ENCODE measurements at regions not wholly inside any gene's neighbourhood (a gene's known extent, or its start where the extent isn't known, plus 50 kb on each side); places are given as distances from the start of the nearest gene placed in this dataset.
"Not testable (repeated sequence)": the region's sequence is repeated elsewhere in the genome, so short reads cannot be mapped to it uniquely, and the experiment has no call there.

GRCh38 chr11:81772166-81772565 lies 961.5 kb downstream of the FAM181B start (continued):
- TF ChIP-seq, protein P1, sequence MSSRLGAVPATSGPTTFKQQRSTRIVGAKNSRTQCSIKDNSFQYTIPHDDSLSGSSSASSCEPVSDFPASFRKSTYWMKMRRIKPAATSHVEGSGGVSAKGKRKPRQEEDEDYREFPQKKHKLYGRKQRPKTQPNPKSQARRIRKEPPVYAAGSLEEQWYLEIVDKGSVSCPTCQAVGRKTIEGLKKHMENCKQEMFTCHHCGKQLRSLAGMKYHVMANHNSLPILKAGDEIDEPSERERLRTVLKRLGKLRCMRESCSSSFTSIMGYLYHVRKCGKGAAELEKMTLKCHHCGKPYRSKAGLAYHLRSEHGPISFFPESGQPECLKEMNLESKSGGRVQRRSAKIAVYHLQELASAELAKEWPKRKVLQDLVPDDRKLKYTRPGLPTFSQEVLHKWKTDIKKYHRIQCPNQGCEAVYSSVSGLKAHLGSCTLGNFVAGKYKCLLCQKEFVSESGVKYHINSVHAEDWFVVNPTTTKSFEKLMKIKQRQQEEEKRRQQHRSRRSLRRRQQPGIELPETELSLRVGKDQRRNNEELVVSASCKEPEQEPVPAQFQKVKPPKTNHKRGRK (CRISPR knock-in tag; IDR thresholded peaks at IDR 0.05) = no peak
- TF ChIP-seq, protein P2, sequence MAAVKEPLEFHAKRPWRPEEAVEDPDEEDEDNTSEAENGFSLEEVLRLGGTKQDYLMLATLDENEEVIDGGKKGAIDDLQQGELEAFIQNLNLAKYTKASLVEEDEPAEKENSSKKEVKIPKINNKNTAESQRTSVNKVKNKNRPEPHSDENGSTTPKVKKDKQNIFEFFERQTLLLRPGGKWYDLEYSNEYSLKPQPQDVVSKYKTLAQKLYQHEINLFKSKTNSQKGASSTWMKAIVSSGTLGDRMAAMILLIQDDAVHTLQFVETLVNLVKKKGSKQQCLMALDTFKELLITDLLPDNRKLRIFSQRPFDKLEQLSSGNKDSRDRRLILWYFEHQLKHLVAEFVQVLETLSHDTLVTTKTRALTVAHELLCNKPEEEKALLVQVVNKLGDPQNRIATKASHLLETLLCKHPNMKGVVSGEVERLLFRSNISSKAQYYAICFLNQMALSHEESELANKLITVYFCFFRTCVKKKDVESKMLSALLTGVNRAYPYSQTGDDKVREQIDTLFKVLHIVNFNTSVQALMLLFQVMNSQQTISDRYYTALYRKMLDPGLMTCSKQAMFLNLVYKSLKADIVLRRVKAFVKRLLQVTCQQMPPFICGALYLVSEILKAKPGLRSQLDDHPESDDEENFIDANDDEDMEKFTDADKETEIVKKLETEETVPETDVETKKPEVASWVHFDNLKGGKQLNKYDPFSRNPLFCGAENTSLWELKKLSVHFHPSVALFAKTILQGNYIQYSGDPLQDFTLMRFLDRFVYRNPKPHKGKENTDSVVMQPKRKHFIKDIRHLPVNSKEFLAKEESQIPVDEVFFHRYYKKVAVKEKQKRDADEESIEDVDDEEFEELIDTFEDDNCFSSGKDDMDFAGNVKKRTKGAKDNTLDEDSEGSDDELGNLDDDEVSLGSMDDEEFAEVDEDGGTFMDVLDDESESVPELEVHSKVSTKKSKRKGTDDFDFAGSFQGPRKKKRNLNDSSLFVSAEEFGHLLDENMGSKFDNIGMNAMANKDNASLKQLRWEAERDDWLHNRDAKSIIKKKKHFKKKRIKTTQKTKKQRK (IDR thresholded peaks at IDR 0.05; ENCODE audit: low read length) = no peak
- no peak for TF ChIP-seq ZNF784 (CRISPR knock-in tag; IDR thresholded peaks at IDR 0.05; ENCODE audit: borderline replicate concordance)
- TF ChIP-seq ZBTB20 (CRISPR knock-in tag; IDR thresholded peaks at IDR 0.05; ENCODE audit: borderline replicate concordance, low read depth) = no peak
- TF ChIP-seq ZSCAN22 (CRISPR knock-in tag; IDR thresholded peaks at IDR 0.05) = no peak
- TF ChIP-seq FIP1L1 (IDR thresholded peaks at IDR 0.05; ENCODE audit: borderline replicate concordance, insufficient read depth, low read depth, low read length) = no peak
- TF ChIP-seq, protein P3, sequence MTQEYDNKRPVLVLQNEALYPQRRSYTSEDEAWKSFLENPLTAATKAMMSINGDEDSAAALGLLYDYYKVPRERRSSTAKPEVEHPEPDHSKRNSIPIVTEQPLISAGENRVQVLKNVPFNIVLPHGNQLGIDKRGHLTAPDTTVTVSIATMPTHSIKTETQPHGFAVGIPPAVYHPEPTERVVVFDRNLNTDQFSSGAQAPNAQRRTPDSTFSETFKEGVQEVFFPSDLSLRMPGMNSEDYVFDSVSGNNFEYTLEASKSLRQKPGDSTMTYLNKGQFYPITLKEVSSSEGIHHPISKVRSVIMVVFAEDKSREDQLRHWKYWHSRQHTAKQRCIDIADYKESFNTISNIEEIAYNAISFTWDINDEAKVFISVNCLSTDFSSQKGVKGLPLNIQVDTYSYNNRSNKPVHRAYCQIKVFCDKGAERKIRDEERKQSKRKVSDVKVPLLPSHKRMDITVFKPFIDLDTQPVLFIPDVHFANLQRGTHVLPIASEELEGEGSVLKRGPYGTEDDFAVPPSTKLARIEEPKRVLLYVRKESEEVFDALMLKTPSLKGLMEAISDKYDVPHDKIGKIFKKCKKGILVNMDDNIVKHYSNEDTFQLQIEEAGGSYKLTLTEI (CRISPR knock-in tag; conservative IDR thresholded peaks at IDR 0.05) = no peak

DNA sequence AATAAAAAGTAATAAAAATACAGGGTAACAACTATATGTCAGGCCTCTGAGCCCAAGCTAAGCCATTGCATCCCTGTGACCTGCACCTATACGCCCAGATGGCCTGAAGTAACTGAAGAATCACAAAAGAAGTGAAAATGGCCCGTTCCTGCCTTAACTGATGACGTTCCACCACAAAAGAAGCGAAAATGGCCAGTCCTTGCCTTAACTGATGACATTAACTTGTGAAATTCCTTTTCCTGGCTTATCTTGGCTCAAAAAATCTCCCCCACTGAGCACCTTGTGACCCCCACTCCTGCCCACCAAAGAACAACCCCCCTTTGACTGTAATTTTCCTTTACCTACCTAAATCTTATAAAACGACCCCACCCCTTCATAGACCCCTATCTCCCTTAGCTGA lies 963.8 kb downstream of the FAM181B start:
- H3K9ac ChIP-seq (ENCODE audit: insufficient read depth, low read depth, low read length); ATAC-seq; intact Hi-C loops (cut with micrococcal nuclease; ENCODE audit: unreplicated experiment); H4K20me1 ChIP-seq (ENCODE audit: insufficient read depth, low read length); H2AFZ ChIP-seq (ENCODE audit: low read length); POLR2A ChIA-PET; DNase-seq (ENCODE audit: low spot score); H3K4me2 ChIP-seq (ENCODE audit: low read depth, low read length); H3K9me3 ChIP-seq (ENCODE audit: low read length); FAIRE-seq; H3K4me1 ChIP-seq (ENCODE audit: insufficient read depth, low read length); H3K4me3 ChIP-seq (replicated peaks in 1 of 3; ENCODE audit: insufficient read depth in 1 of 3, low read depth in 2 of 3, low read length in 3 of 3); H3K27ac ChIP-seq (ENCODE audit: extremely low read length, insufficient read depth, low read length); H3K79me2 ChIP-seq (ENCODE audit: insufficient read depth, low read length); BruUV-seq (replicated peaks); CTCF ChIA-PET (ENCODE audit: low intra/inter-chr PET ratio, low total read pairs); in situ Hi-C loops (cut with HindIII; ENCODE audit: extremely low pct_ligation_motif_present, low pct_unique_long_range_greater_than_20kb); H3K36me3 ChIP-seq (replicated peaks in 1 of 2; ENCODE audit: control insufficient read depth in 1 of 2, insufficient read depth in 2 of 2, low read length in 2 of 2); H3K27me3 ChIP-seq (ENCODE audit: control insufficient read depth in 1 of 2, insufficient read depth in 2 of 2, low read length in 2 of 2): not testable (repeated sequence)
- 3% methylated on average over 5 of the region's 5 CpGs for WGBS (ENCODE audit: low lambda C conversion rate)
